HepG2 (cell line): ENCODE measurements at regions not wholly inside any gene's neighbourhood (a gene's known extent, or its start where the extent isn't known, plus 50 kb on each side); places are given as distances from the start of the nearest gene placed in this dataset.

Source experiments
- POLR2AphosphoS5 ChIP-seq: IDR thresholded peaks from 2 replicates; pipeline ENCODE4 v1.6.1; 2012; ENCODE audit warnings: low read depth, low read length
- RAD21 ChIP-seq: fragments of 450-650 bp; formaldehyde crosslinking; IDR thresholded peaks from 2 replicates; pipeline ENCODE4 v1.5.0; 2020; ENCODE audit warnings: mild to moderate bottlenecking
- TF ChIP-seq, protein P1 (sequence below): sonication (generic); formaldehyde crosslinking; conservative IDR thresholded peaks from 2 replicates; pipeline ENCODE4 v1.8.0; 2022; ENCODE audit warnings: missing genetic modification reagents

DNA sequence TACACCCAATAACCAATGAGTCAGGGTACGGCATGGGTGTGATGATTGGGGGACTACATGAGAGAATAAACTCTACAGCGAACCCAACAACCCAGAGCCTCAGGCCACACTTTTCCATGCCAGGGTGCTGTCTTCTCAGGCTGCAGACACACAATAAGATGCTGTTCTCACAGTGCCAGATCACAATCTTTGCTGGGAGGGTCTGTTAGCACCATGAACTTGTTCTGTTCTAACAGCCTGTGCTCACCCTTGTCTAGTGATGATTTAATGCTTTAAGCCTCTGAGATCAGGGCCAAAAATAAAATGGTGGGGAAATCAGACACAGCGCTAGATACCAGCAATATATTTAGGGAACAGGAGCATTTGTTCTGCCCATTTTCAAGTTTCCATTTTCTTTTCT is 621.9 kb upstream of the TBX3 start:
- TF ChIP-seq POLR2AphosphoS5: no peak
- no peak for TF ChIP-seq RAD21 (CRISPR knock-in tag)
- TF ChIP-seq, protein P1, sequence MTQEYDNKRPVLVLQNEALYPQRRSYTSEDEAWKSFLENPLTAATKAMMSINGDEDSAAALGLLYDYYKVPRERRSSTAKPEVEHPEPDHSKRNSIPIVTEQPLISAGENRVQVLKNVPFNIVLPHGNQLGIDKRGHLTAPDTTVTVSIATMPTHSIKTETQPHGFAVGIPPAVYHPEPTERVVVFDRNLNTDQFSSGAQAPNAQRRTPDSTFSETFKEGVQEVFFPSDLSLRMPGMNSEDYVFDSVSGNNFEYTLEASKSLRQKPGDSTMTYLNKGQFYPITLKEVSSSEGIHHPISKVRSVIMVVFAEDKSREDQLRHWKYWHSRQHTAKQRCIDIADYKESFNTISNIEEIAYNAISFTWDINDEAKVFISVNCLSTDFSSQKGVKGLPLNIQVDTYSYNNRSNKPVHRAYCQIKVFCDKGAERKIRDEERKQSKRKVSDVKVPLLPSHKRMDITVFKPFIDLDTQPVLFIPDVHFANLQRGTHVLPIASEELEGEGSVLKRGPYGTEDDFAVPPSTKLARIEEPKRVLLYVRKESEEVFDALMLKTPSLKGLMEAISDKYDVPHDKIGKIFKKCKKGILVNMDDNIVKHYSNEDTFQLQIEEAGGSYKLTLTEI (CRISPR knock-in tag): no peak
